ENCODE measurements at regions not wholly inside any gene's neighbourhood (a gene's known extent, or its start where the extent isn't known, plus 50 kb on each side); places are given as distances from the start of the nearest gene placed in this dataset.

GRCh38 chr19:29383696-29384095 lies 142.1 kb upstream of the VSTM2B start:
- Histone ChIP-seq H3K36me3 (no peaks in the 10 kb centered on the region), H3K27ac (no peak overlapping the region), H3K9me3 (no peaks in the 10 kb centered on the region), H3K4me3 (no peak overlapping the region), H3K27me3 (peaks cover 0 to 12% of the 10 kb centered on the region in 2 donors), H3K4me1 (no peaks in the 10 kb centered on the region)
- intact Hi-C loops (cut with DNase I; ENCODE audit: low total_unique reads), result no loop called here
- TF ChIP-seq CTCF (IDR thresholded peaks at IDR 0.05), result no peak
- peak in 1 of 2 donors; percentile 9 for DNase-seq

- DNase-seq, result no peak
- Histone ChIP-seq H3K27me3 (peaks cover 0 to 9% of the 10 kb centered on the region in 2 donors), H3K4me1 (no peaks in the 10 kb centered on the region), H3K4me3 (no peak overlapping the region), H3K27ac (no peak overlapping the region), H3K36me3 (no peaks in the 10 kb centered on the region), H3K9me3 (no peaks in the 10 kb centered on the region)
- intact Hi-C loops (cut with DNase I; ENCODE audit: low total_unique reads), result no loop called here
- no peak for TF ChIP-seq CTCF (IDR thresholded peaks at IDR 0.05)
Measured at GRCh38 chr19:29384656-29385055, 141.1 kb upstream of the VSTM2B start.

GRCh38 chr19:29385191-29385795 lies 140.5 kb upstream of the VSTM2B start:
- Histone ChIP-seq H3K27ac (no peak overlapping the region), H3K4me1 (no peaks in the 10 kb centered on the region), H3K27me3 (peaks cover 0 to 9% of the 10 kb centered on the region in 2 donors), H3K9me3 (no peaks in the 10 kb centered on the region), H3K4me3 (no peak overlapping the region), H3K36me3 (no peaks in the 10 kb centered on the region)
- intact Hi-C loops (cut with DNase I; ENCODE audit: low total_unique reads), result no loop called here
- no peak for TF ChIP-seq CTCF (IDR thresholded peaks at IDR 0.05)
- peak in 1 of 2 donors; percentile 39 for DNase-seq

DNA sequence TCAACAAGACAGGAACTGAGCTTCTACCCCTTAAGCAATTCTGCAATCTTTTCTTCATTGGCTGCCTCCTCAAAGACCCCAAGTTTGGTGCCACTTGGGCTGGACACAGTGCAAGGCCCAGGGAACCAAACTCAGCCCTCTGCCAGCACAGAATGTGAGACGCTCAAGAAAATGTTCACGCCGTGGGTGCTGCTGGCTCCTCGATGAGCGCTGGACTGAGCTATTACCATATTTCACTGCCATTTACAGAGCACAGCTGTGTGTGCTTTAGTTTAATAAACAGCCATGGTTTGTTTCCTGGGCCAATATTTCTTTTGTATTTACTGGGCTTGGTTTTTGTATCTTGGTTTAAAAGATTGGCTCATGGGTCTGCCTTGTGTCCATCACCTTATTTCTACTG lies 138.8 kb upstream of the VSTM2B start:
- H3K4me1 ChIP-seq, result no peaks in the 10 kb centered on the region

GRCh38 chr19:29387586-29387985 lies 138.2 kb upstream of the VSTM2B start:
- peaks cover 0 to 15% (median 12%) of the 10 kb centered on the region in 3 donors for H3K9me3 ChIP-seq
- no peak for TF ChIP-seq CTCF (IDR thresholded peaks at IDR 0.05)
- no peaks in the 10 kb centered on the region for H3K4me1 ChIP-seq
- no peak overlapping the region for H3K4me3 ChIP-seq
- H3K27me3 ChIP-seq, result peaks cover 0 to 6% of the 10 kb centered on the region in 2 donors
- DNase-seq, result no peak
- H3K27ac ChIP-seq, result no peak overlapping the region
- H3K36me3 ChIP-seq, result no peaks in the 10 kb centered on the region
- intact Hi-C loops (cut with DNase I; ENCODE audit: low total_unique reads), result no loop called here

More for the DNA sequence above, 138.8 kb upstream of the VSTM2B start:
- Histone ChIP-seq H3K27me3 (peaks cover 0 to 6% of the 10 kb centered on the region in 2 donors), H3K27ac (no peak overlapping the region), H3K9me3 (peaks cover 0 to 9% (median 8%) of the 10 kb centered on the region in 3 donors), H3K36me3 (no peaks in the 10 kb centered on the region), H3K4me3 (no peak overlapping the region)
- intact Hi-C loops (cut with DNase I; ENCODE audit: low total_unique reads), result no loop called here
- TF ChIP-seq CTCF (IDR thresholded peaks at IDR 0.05), result no peak
- no peak for DNase-seq
